ENCODE measurements at regions not wholly inside any gene's neighbourhood (a gene's known extent, or its start where the extent isn't known, plus 50 kb on each side); places are given as distances from the start of the nearest gene placed in this dataset.

DNA sequence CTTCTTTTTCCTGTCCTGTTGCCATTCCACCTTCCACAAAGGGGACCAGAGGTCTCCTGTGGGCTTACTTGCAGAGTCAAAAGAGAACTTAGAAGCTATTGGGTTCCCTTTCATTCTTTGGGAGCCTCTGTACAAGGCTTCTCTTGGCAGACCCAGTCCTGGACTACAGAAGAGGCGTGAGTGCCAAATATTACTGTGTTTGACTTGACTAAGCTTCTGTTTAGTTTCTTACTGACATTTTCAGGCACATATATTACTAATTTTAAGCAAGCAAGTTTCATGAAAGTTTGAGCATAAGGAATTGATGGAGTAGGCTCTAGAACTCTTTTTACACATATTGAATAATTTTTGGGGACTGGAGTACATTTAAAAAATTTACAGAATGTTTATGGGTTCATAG, 254.4 kb downstream of the HAPSTR1 start:
- TF ChIP-seq, protein P1, sequence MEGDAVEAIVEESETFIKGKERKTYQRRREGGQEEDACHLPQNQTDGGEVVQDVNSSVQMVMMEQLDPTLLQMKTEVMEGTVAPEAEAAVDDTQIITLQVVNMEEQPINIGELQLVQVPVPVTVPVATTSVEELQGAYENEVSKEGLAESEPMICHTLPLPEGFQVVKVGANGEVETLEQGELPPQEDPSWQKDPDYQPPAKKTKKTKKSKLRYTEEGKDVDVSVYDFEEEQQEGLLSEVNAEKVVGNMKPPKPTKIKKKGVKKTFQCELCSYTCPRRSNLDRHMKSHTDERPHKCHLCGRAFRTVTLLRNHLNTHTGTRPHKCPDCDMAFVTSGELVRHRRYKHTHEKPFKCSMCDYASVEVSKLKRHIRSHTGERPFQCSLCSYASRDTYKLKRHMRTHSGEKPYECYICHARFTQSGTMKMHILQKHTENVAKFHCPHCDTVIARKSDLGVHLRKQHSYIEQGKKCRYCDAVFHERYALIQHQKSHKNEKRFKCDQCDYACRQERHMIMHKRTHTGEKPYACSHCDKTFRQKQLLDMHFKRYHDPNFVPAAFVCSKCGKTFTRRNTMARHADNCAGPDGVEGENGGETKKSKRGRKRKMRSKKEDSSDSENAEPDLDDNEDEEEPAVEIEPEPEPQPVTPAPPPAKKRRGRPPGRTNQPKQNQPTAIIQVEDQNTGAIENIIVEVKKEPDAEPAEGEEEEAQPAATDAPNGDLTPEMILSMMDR (conservative IDR thresholded peaks at IDR 0.05; ENCODE audit: low read depth, low read length) = no peak
- no peak for TF ChIP-seq EZH2 (IDR thresholded peaks at IDR 0.05; ENCODE audit: borderline replicate concordance, low read depth, low read length, poor library complexity, severe bottlenecking)
